ENCODE measurements at regions not wholly inside any gene's neighbourhood (a gene's known extent, or its start where the extent isn't known, plus 50 kb on each side); places are given as distances from the start of the nearest gene placed in this dataset.

GRCh38 chr11:70759846-70760245 lies 361.5 kb downstream of the CTTN start:
- TF ChIP-seq, protein P1, sequence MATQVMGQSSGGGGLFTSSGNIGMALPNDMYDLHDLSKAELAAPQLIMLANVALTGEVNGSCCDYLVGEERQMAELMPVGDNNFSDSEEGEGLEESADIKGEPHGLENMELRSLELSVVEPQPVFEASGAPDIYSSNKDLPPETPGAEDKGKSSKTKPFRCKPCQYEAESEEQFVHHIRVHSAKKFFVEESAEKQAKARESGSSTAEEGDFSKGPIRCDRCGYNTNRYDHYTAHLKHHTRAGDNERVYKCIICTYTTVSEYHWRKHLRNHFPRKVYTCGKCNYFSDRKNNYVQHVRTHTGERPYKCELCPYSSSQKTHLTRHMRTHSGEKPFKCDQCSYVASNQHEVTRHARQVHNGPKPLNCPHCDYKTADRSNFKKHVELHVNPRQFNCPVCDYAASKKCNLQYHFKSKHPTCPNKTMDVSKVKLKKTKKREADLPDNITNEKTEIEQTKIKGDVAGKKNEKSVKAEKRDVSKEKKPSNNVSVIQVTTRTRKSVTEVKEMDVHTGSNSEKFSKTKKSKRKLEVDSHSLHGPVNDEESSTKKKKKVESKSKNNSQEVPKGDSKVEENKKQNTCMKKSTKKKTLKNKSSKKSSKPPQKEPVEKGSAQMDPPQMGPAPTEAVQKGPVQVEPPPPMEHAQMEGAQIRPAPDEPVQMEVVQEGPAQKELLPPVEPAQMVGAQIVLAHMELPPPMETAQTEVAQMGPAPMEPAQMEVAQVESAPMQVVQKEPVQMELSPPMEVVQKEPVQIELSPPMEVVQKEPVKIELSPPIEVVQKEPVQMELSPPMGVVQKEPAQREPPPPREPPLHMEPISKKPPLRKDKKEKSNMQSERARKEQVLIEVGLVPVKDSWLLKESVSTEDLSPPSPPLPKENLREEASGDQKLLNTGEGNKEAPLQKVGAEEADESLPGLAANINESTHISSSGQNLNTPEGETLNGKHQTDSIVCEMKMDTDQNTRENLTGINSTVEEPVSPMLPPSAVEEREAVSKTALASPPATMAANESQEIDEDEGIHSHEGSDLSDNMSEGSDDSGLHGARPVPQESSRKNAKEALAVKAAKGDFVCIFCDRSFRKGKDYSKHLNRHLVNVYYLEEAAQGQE (IDR thresholded peaks at IDR 0.05; ENCODE audit: low read depth), result no peak
- no peak for TF ChIP-seq CEBPB (IDR thresholded peaks at IDR 0.05)
- no peak for TF ChIP-seq YY1 (IDR thresholded peaks at IDR 0.05; ENCODE audit: low read depth)
- no peak for TF ChIP-seq TAF1 (IDR thresholded peaks at IDR 0.05; ENCODE audit: low read depth)
- no peak for TF ChIP-seq NFIC (IDR thresholded peaks at IDR 0.05)
- TF ChIP-seq RAD21 (IDR thresholded peaks at IDR 0.05; ENCODE audit: low read depth), result no peak
- no peak for TF ChIP-seq ZBTB7A (IDR thresholded peaks at IDR 0.05; ENCODE audit: low read depth)
- no peak for TF ChIP-seq FOXM1 (IDR thresholded peaks at IDR 0.05; ENCODE audit: borderline replicate concordance, low read depth)
- TF ChIP-seq, protein P2, sequence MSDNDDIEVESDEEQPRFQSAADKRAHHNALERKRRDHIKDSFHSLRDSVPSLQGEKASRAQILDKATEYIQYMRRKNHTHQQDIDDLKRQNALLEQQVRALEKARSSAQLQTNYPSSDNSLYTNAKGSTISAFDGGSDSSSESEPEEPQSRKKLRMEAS (IDR thresholded peaks at IDR 0.05), result no peak
- TF ChIP-seq, protein P3, sequence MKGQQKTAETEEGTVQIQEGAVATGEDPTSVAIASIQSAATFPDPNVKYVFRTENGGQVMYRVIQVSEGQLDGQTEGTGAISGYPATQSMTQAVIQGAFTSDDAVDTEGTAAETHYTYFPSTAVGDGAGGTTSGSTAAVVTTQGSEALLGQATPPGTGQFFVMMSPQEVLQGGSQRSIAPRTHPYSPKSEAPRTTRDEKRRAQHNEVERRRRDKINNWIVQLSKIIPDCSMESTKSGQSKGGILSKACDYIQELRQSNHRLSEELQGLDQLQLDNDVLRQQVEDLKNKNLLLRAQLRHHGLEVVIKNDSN (IDR thresholded peaks at IDR 0.05), result no peak
- no peak for TF ChIP-seq EP300 (IDR thresholded peaks at IDR 0.05; ENCODE audit: borderline replicate concordance)
